ENCODE measurements at regions not wholly inside any gene's neighbourhood (a gene's known extent, or its start where the extent isn't known, plus 50 kb on each side); places are given as distances from the start of the nearest gene placed in this dataset.
"Not testable (repeated sequence)": the region's sequence is repeated elsewhere in the genome, so short reads cannot be mapped to it uniquely, and the experiment has no call there.

DNA sequence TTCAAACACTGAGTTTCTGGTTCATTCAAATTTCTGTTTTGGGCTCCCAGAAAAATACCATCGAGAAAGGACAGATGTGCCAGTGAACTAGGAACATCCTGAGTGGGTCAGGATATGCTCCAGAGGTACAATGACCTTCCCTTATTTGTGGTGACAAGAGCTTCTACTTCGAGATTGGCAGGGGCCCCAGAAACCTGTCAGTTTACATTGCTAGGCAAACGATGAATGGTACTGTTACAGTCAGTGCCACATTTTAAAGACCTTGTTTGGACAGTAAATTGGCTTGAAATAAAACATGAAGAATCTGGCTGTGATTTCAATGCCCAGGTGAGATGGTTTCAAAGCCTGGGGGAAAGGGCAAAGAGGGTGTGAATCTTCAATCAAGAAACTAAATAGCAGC, 454.5 kb upstream of the ID4 start:
- Mint-ChIP-seq H3K27ac (no peak overlapping the region), H3K9me3 (peaks cover 4% of the 10 kb centered on the region), H3K27me3 (ENCODE audit: low read depth) (no peaks in the 10 kb centered on the region), H3K4me3 (no peak overlapping the region), H3K36me3 (ENCODE audit: low read depth) (no peaks in the 10 kb centered on the region), H3K4me1 (ENCODE audit: low read depth) (no peaks in the 10 kb centered on the region)
- no peak for DNase-seq (ENCODE audit: low spot score)

DNA sequence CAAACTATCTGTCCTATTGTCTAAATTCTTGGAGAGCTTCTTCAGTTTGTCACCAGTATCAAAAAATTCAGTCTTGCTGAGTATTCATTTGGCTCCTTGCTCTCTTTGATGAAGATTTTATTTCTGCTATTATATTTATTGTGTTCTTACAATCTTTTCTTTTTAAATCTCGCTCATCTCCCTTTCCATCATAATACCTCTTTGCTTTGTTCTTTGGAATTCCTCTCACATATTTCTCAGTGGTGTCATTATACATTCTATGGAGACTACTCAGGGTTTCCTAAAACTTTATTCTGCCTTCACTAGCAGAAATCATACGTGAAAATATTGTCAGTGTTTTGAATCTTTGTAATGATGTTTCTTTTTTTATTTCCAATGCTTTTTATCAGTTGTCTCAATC, 445.2 kb upstream of the ID4 start:
- no peak overlapping the region for H3K4me3 Mint-ChIP-seq
- H3K9me3 Mint-ChIP-seq, result peaks cover 13% of the 10 kb centered on the region
- H3K27me3 Mint-ChIP-seq (ENCODE audit: low read depth), result no peaks in the 10 kb centered on the region
- H3K36me3 Mint-ChIP-seq (ENCODE audit: low read depth), result no peaks in the 10 kb centered on the region
- H3K4me1 Mint-ChIP-seq (ENCODE audit: low read depth), result no peaks in the 10 kb centered on the region
- no peak for DNase-seq (ENCODE audit: low spot score)
- no peak overlapping the region for H3K27ac Mint-ChIP-seq

- Mint-ChIP-seq H3K27me3 (ENCODE audit: low read depth) (no peaks in the 10 kb centered on the region), H3K27ac (no peak overlapping the region), H3K4me1 (ENCODE audit: low read depth) (no peaks in the 10 kb centered on the region), H3K4me3 (no peak overlapping the region), H3K9me3 (peaks cover 25% of the 10 kb centered on the region), H3K36me3 (ENCODE audit: low read depth) (no peaks in the 10 kb centered on the region)
- no peak for DNase-seq (ENCODE audit: low spot score)
Measured at GRCh38 chr6:19394051-19394450, 443.1 kb upstream of the ID4 start.

- Mint-ChIP-seq H3K9me3 (peaks cover 29% of the 10 kb centered on the region), H3K27ac (no peak overlapping the region), H3K4me3 (no peak overlapping the region), H3K27me3 (ENCODE audit: low read depth) (no peaks in the 10 kb centered on the region), H3K36me3 (ENCODE audit: low read depth) (no peaks in the 10 kb centered on the region), H3K4me1 (ENCODE audit: low read depth) (no peaks in the 10 kb centered on the region)
- DNase-seq (ENCODE audit: low spot score), result no peak
Measured at GRCh38 chr6:19394687-19395086, 442.5 kb upstream of the ID4 start.

DNA sequence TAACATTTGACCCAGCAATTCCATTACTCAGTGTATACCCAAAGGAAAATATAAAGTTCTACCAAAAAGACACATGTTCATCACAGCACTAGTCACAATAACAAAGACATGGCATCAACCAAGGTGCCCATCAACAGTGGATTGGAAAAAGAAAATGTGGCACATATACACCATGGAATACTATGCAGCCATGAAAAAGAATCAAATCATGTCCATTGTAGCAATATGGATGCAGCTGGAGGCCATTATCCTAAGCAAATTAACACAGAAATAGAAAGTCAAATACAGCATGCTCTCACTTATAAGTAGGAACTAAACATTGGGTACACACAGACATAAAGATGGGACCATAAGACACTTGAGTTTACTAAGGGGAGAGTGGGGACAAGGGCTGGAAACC, 441.9 kb upstream of the ID4 start:
- Mint-ChIP-seq H3K36me3 (ENCODE audit: low read depth) (no peaks in the 10 kb centered on the region), H3K27me3 (ENCODE audit: low read depth) (no peaks in the 10 kb centered on the region), H3K27ac (no peak overlapping the region), H3K4me1 (ENCODE audit: low read depth) (no peaks in the 10 kb centered on the region), H3K9me3 (peaks cover 31% of the 10 kb centered on the region), H3K4me3 (no peak overlapping the region)
- DNase-seq (ENCODE audit: low spot score), result no peak

DNA sequence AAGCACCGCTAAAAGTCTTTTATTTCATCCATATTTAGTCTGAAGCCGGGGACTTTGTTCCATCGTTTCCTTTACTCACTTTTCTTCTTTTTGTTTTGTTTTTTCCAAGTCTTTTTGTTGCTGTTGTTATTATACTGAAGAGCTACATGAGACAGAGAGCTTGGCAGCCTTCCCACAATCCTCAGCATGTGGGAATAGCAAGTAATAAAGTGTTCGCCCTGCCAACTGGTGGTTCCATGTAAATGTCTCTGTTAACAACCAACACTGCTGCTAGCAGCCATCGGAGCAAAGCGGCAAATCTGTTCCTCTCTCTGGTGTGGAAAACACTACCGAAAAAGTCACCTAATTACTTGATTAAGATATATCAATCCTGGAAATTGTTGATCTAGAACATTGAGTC, 437.8 kb upstream of the ID4 start:
- Mint-ChIP-seq H3K36me3 (ENCODE audit: low read depth) (no peaks in the 10 kb centered on the region), H3K27ac (no peak overlapping the region), H3K4me3 (no peak overlapping the region), H3K9me3 (peaks cover 39% of the 10 kb centered on the region), H3K4me1 (ENCODE audit: low read depth) (no peaks in the 10 kb centered on the region), H3K27me3 (ENCODE audit: low read depth) (no peaks in the 10 kb centered on the region)
- DNase-seq (ENCODE audit: low spot score), result no peak

DNA sequence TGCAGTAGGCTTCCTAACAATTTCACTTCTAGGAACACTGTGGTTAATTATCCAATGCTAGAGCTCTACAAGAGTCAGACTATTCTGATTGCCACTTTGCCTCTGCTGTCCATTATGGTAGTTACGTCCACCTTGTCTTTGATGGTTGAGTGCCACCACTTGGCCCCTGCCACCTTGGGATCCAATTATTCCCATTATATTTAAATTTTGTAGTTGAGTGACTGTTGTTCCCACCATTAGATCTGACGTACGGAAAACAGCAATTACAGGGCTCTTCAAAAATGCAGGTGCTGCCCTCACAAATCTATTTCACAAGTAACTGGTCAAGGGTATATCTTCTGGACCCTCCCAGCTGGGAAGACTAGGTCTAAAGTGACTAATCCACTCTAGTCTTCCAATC, 432.3 kb upstream of the ID4 start:
- H3K27me3 Mint-ChIP-seq (ENCODE audit: low read depth); H3K36me3 Mint-ChIP-seq (ENCODE audit: low read depth); H3K4me1 Mint-ChIP-seq (ENCODE audit: low read depth); H3K4me3 Mint-ChIP-seq; DNase-seq (ENCODE audit: low spot score); H3K27ac Mint-ChIP-seq: not testable (repeated sequence)
- peaks cover 27% of the 10 kb centered on the region for H3K9me3 Mint-ChIP-seq

DNA sequence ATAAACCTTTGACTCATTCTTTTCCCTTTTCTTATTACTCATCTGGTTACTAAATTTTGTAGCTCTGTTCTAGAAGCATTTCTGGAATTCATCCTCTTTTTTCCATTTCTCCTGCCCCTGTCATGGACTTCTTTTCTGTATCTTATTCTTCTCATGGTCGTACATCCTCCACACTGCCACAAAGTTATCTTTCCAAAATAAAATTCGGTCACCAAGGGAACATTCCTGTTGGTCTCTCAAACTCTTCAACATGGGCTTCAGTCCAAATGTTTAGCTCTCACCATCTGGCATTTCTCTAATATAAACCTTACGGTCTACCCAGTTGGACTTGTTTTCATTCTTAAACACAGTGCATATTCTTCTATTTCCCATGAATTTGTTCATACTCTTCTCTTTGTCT, 428.8 kb upstream of the ID4 start:
- no peak overlapping the region for H3K4me3 Mint-ChIP-seq

GRCh38 chr6:19410481-19410880, 426.7 kb upstream of the ID4 start:
- H3K4me3 Mint-ChIP-seq, result no peak overlapping the region

More for the DNA sequence above, 428.8 kb upstream of the ID4 start:
- no peak for DNase-seq (ENCODE audit: low spot score)
- Mint-ChIP-seq H3K27me3 (ENCODE audit: low read depth) (no peaks in the 10 kb centered on the region), H3K36me3 (ENCODE audit: low read depth) (no peaks in the 10 kb centered on the region), H3K4me1 (ENCODE audit: low read depth) (no peaks in the 10 kb centered on the region), H3K27ac (no peak overlapping the region), H3K9me3 (peaks cover 18% of the 10 kb centered on the region)

GRCh38 chr6:19413323-19413722, 423.8 kb upstream of the ID4 start:
- Mint-ChIP-seq H3K27me3 (ENCODE audit: low read depth) (no peaks in the 10 kb centered on the region), H3K27ac (no peak overlapping the region), H3K9me3 (peaks cover 5% of the 10 kb centered on the region), H3K36me3 (ENCODE audit: low read depth) (no peaks in the 10 kb centered on the region), H3K4me1 (ENCODE audit: low read depth) (no peaks in the 10 kb centered on the region), H3K4me3 (no peak overlapping the region)
- DNase-seq (ENCODE audit: low spot score), result no peak

More at GRCh38 chr6:19410481-19410880, 426.7 kb upstream of the ID4 start:
- no peak for DNase-seq (ENCODE audit: low spot score)
- H3K36me3 Mint-ChIP-seq (ENCODE audit: low read depth), result no peaks in the 10 kb centered on the region
- H3K4me1 Mint-ChIP-seq (ENCODE audit: low read depth), result no peaks in the 10 kb centered on the region
- H3K27ac Mint-ChIP-seq, result no peak overlapping the region
- no peaks in the 10 kb centered on the region for H3K27me3 Mint-ChIP-seq (ENCODE audit: low read depth)
- H3K9me3 Mint-ChIP-seq, result peaks cover 11% of the 10 kb centered on the region

- Mint-ChIP-seq H3K4me3 (no peak overlapping the region), H3K9me3 (peaks cover 8% of the 10 kb centered on the region), H3K4me1 (ENCODE audit: low read depth) (no peaks in the 10 kb centered on the region), H3K36me3 (ENCODE audit: low read depth) (no peaks in the 10 kb centered on the region), H3K27ac (no peak overlapping the region), H3K27me3 (ENCODE audit: low read depth) (no peaks in the 10 kb centered on the region)
- DNase-seq (ENCODE audit: low spot score), result no peak
Measured at GRCh38 chr6:19415605-19416326, 421.4 kb upstream of the ID4 start.

- H3K36me3 Mint-ChIP-seq (ENCODE audit: low read depth), result no peaks in the 10 kb centered on the region
- DNase-seq (ENCODE audit: low spot score), result no peak
- no peaks in the 10 kb centered on the region for H3K27me3 Mint-ChIP-seq (ENCODE audit: low read depth)
- H3K9me3 Mint-ChIP-seq, result peaks cover 12% of the 10 kb centered on the region
- H3K27ac Mint-ChIP-seq, result no peak overlapping the region
- no peak overlapping the region for H3K4me3 Mint-ChIP-seq
- H3K4me1 Mint-ChIP-seq (ENCODE audit: low read depth), result no peaks in the 10 kb centered on the region
Measured at GRCh38 chr6:19416811-19417210, 420.4 kb upstream of the ID4 start.

DNA sequence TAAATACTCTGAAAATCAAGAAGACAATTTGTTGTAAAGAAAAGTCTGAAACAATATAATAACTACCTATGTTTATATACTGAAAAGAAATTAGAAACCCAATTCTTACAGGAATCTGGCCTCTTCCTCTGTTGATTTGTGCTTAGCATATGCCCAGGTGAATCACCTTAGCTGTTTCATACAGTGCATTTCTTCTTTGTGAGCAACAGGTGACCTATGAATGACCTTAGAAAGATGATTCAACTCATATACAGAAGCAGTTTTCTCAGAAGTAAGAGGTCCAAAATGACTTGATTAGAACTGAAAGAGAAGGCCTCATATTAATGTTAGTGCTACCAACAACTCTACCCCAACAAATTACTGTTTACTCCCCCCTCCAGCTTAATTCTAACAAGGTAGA, 419.5 kb upstream of the ID4 start:
- no peak for DNase-seq (ENCODE audit: low spot score)
- no peaks in the 10 kb centered on the region for H3K4me1 Mint-ChIP-seq (ENCODE audit: low read depth)
- peaks cover 12% of the 10 kb centered on the region for H3K9me3 Mint-ChIP-seq
- no peak overlapping the region for H3K27ac Mint-ChIP-seq
- H3K36me3 Mint-ChIP-seq (ENCODE audit: low read depth), result no peaks in the 10 kb centered on the region
- H3K27me3 Mint-ChIP-seq (ENCODE audit: low read depth), result no peaks in the 10 kb centered on the region
- H3K4me3 Mint-ChIP-seq, result no peak overlapping the region

- Mint-ChIP-seq H3K4me3 (no peak overlapping the region), H3K9me3 (peaks cover 25% of the 10 kb centered on the region), H3K36me3 (ENCODE audit: low read depth) (no peaks in the 10 kb centered on the region), H3K4me1 (ENCODE audit: low read depth) (no peaks in the 10 kb centered on the region), H3K27me3 (ENCODE audit: low read depth) (no peaks in the 10 kb centered on the region), H3K27ac (no peak overlapping the region)
- DNase-seq (ENCODE audit: low spot score), result no peak
Measured at GRCh38 chr6:19424853-19425252, 412.3 kb upstream of the ID4 start.

GRCh38 chr6:19427548-19427947, 409.6 kb upstream of the ID4 start:
- DNase-seq (ENCODE audit: low spot score), result no peak
- Mint-ChIP-seq H3K27ac (no peak overlapping the region), H3K36me3 (ENCODE audit: low read depth) (no peaks in the 10 kb centered on the region), H3K4me1 (ENCODE audit: low read depth) (no peaks in the 10 kb centered on the region), H3K4me3 (no peak overlapping the region), H3K9me3 (peaks cover 13% of the 10 kb centered on the region), H3K27me3 (ENCODE audit: low read depth) (no peaks in the 10 kb centered on the region)

All from T-helper 2 cell treated with Interferon-gamma antibody and Interleukin-4, amounts not matched to agents 5 μg/mL and 100 μg/mL, for 36 hours (primary cell).